ENCODE measurements at regions not wholly inside any gene's neighbourhood (a gene's known extent, or its start where the extent isn't known, plus 50 kb on each side); places are given as distances from the start of the nearest gene placed in this dataset.

- H3K27me3 Mint-ChIP-seq, result peaks cover 5% of the 10 kb centered on the region
- no peak overlapping the region for H3K27ac Mint-ChIP-seq
- CTCF ChIA-PET, result no interaction called here
These were observed 197.9 kb downstream of the NXPE2 start for GRCh38 chr11:114876234-114876633.

GRCh38 chr11:114877976-114878375, 199.6 kb downstream of the NXPE2 start:
- no peak for DNase-seq
- CTCF ChIA-PET, result no interaction called here
- H3K4me1 Mint-ChIP-seq, result no peaks in the 10 kb centered on the region
- H3K4me3 Mint-ChIP-seq, result no peak overlapping the region
- no peaks in the 10 kb centered on the region for H3K9me3 Mint-ChIP-seq
- H3K36me3 Mint-ChIP-seq, result no peaks in the 10 kb centered on the region
- H3K27ac Mint-ChIP-seq, result no peak overlapping the region
- peaks cover 5% of the 10 kb centered on the region for H3K27me3 Mint-ChIP-seq

More at GRCh38 chr11:114876234-114876633, 197.9 kb downstream of the NXPE2 start:
- DNase-seq, result no peak
- Mint-ChIP-seq H3K4me3 (no peak overlapping the region), H3K4me1 (no peaks in the 10 kb centered on the region), H3K9me3 (no peaks in the 10 kb centered on the region), H3K36me3 (no peaks in the 10 kb centered on the region)

- CTCF ChIA-PET, result no interaction called here
- Mint-ChIP-seq H3K4me1 (no peaks in the 10 kb centered on the region), H3K36me3 (no peaks in the 10 kb centered on the region), H3K27ac (no peak overlapping the region), H3K9me3 (no peaks in the 10 kb centered on the region), H3K27me3 (peaks cover 5% of the 10 kb centered on the region), H3K4me3 (no peak overlapping the region)
- no peak for DNase-seq
These were observed 202.1 kb downstream of the NXPE2 start for GRCh38 chr11:114880442-114880841.

- H3K4me1 Mint-ChIP-seq, result no peaks in the 10 kb centered on the region
- H3K27me3 Mint-ChIP-seq, result no peaks in the 10 kb centered on the region
- DNase-seq, result no peak
- no peak overlapping the region for H3K4me3 Mint-ChIP-seq
- H3K36me3 Mint-ChIP-seq, result no peaks in the 10 kb centered on the region
- CTCF ChIA-PET, result interaction anchor here (1.0 kb wide), 1 partner anchor 10 kb away, joined by 3 read pairs; no protein-coding TSS in a partner anchor
- H3K9me3 Mint-ChIP-seq, result no peaks in the 10 kb centered on the region
- H3K27ac Mint-ChIP-seq, result no peak overlapping the region
These were observed 205.1 kb downstream of the NXPE2 start for GRCh38 chr11:114883472-114883871.

GRCh38 chr11:114886644-114887265, 208.4 kb downstream of the NXPE2 start:
- Mint-ChIP-seq H3K9me3 (no peaks in the 10 kb centered on the region), H3K27me3 (no peaks in the 10 kb centered on the region), H3K36me3 (no peaks in the 10 kb centered on the region), H3K4me3 (no peak overlapping the region), H3K27ac (no peak overlapping the region), H3K4me1 (no peaks in the 10 kb centered on the region)
- DNase-seq, result no peak
- CTCF ChIA-PET, result no interaction called here

- Mint-ChIP-seq H3K9me3 (peaks cover 2% of the 10 kb centered on the region), H3K27me3 (no peaks in the 10 kb centered on the region), H3K4me3 (no peak overlapping the region), H3K4me1 (no peaks in the 10 kb centered on the region), H3K27ac (no peak overlapping the region), H3K36me3 (no peaks in the 10 kb centered on the region)
- CTCF ChIA-PET, result no interaction called here
- no peak for DNase-seq
These were observed 211.3 kb downstream of the NXPE2 start for GRCh38 chr11:114889594-114890011.

- peaks cover 2% of the 10 kb centered on the region for H3K9me3 Mint-ChIP-seq
- no peak overlapping the region for H3K27ac Mint-ChIP-seq
- no peak for DNase-seq
- H3K27me3 Mint-ChIP-seq, result no peaks in the 10 kb centered on the region
- H3K36me3 Mint-ChIP-seq, result no peaks in the 10 kb centered on the region
- H3K4me1 Mint-ChIP-seq, result no peaks in the 10 kb centered on the region
- no peak overlapping the region for H3K4me3 Mint-ChIP-seq
- CTCF ChIA-PET, result no interaction called here
These were observed 211.7 kb downstream of the NXPE2 start for GRCh38 chr11:114890038-114890437.

GRCh38 chr11:114891911-114892310, 213.6 kb downstream of the NXPE2 start:
- H3K27me3 Mint-ChIP-seq, result no peaks in the 10 kb centered on the region
- DNase-seq, result no peak
- no peak overlapping the region for H3K4me3 Mint-ChIP-seq
- no peak overlapping the region for H3K27ac Mint-ChIP-seq
- H3K4me1 Mint-ChIP-seq, result no peaks in the 10 kb centered on the region
- CTCF ChIA-PET, result interaction anchor here (1.2 to 1.6 kb wide), 2 partner anchors 10 to 65 kb away, joined by 3 read pairs; no protein-coding TSS in a partner anchor
- H3K9me3 Mint-ChIP-seq, result peaks cover 2% of the 10 kb centered on the region
- H3K36me3 Mint-ChIP-seq, result no peaks in the 10 kb centered on the region

- Mint-ChIP-seq H3K36me3 (no peaks in the 10 kb centered on the region), H3K4me1 (no peaks in the 10 kb centered on the region), H3K9me3 (peaks cover 2% of the 10 kb centered on the region), H3K27ac (no peak overlapping the region), H3K4me3 (no peak overlapping the region), H3K27me3 (no peaks in the 10 kb centered on the region)
- CTCF ChIA-PET, result interaction anchor here (0.7 to 1.6 kb wide), 4 partner anchors 9 to 65 kb away, joined by 3 read pairs; no protein-coding TSS in a partner anchor
- DNase-seq, result no peak
These were observed 214.3 kb downstream of the NXPE2 start for GRCh38 chr11:114892381-114893197.

- no peaks in the 10 kb centered on the region for H3K4me1 Mint-ChIP-seq
These were observed 215.0 kb downstream of the NXPE2 start for GRCh38 chr11:114893329-114893728.

GRCh38 chr11:114896594-114896993, 218.3 kb downstream of the NXPE2 start:
- CTCF ChIA-PET, result no interaction called here
- no peaks in the 10 kb centered on the region for H3K4me1 Mint-ChIP-seq
- H3K4me3 Mint-ChIP-seq, result no peak overlapping the region

More at GRCh38 chr11:114893329-114893728, 215.0 kb downstream of the NXPE2 start:
- no peaks in the 10 kb centered on the region for H3K36me3 Mint-ChIP-seq
- no peak for DNase-seq
- no peaks in the 10 kb centered on the region for H3K27me3 Mint-ChIP-seq
- CTCF ChIA-PET, result interaction anchor here (0.7 to 1.3 kb wide), 2 partner anchors 10 to 16 kb away, joined by 3 read pairs; no protein-coding TSS in a partner anchor
- H3K9me3 Mint-ChIP-seq, result peaks cover 2% of the 10 kb centered on the region
- H3K4me3 Mint-ChIP-seq, result no peak overlapping the region
- H3K27ac Mint-ChIP-seq, result no peak overlapping the region

GRCh38 chr11:114909866-114910265, 231.5 kb downstream of the NXPE2 start:
- CTCF ChIA-PET, result interaction anchor here (0.8 kb wide), 1 partner anchor 15 kb away, joined by 3 read pairs; no protein-coding TSS in a partner anchor
- Mint-ChIP-seq H3K4me1 (no peaks in the 10 kb centered on the region), H3K4me3 (no peak overlapping the region), H3K27me3 (no peaks in the 10 kb centered on the region), H3K9me3 (no peaks in the 10 kb centered on the region), H3K36me3 (no peaks in the 10 kb centered on the region), H3K27ac (no peak overlapping the region)
- no peak for DNase-seq

More at GRCh38 chr11:114896594-114896993, 218.3 kb downstream of the NXPE2 start:
- Mint-ChIP-seq H3K27ac (no peak overlapping the region), H3K9me3 (peaks cover 5% of the 10 kb centered on the region), H3K27me3 (no peaks in the 10 kb centered on the region), H3K36me3 (no peaks in the 10 kb centered on the region)
- DNase-seq, result no peak

- no peaks in the 10 kb centered on the region for H3K4me1 Mint-ChIP-seq
- CTCF ChIA-PET, result no interaction called here
- no peaks in the 10 kb centered on the region for H3K9me3 Mint-ChIP-seq
- no peak overlapping the region for H3K27ac Mint-ChIP-seq
- no peak overlapping the region for H3K4me3 Mint-ChIP-seq
- no peak for DNase-seq
- H3K27me3 Mint-ChIP-seq, result no peaks in the 10 kb centered on the region
- no peaks in the 10 kb centered on the region for H3K36me3 Mint-ChIP-seq
These were observed 234.5 kb downstream of the NXPE2 start for GRCh38 chr11:114912826-114913225.

- Mint-ChIP-seq H3K4me3 (no peak overlapping the region), H3K27ac (no peak overlapping the region), H3K36me3 (no peaks in the 10 kb centered on the region), H3K27me3 (no peaks in the 10 kb centered on the region), H3K9me3 (no peaks in the 10 kb centered on the region), H3K4me1 (no peaks in the 10 kb centered on the region)
- no peak for DNase-seq
- CTCF ChIA-PET, result no interaction called here
These were observed 236.1 kb downstream of the NXPE2 start for GRCh38 chr11:114914231-114915005.

Data from activated naive CD4-positive, alpha-beta T cell treated with anti-CD3 and anti-CD28 coated beads, Interleukin-2, amount 10 ng/mL, durations not matched to agents 7 days and 5 days (primary cell).